SU-DHL-6 (cell line): ENCODE measurements at regions not wholly inside any gene's neighbourhood (a gene's known extent, or its start where the extent isn't known, plus 50 kb on each side); places are given as distances from the start of the nearest gene placed in this dataset.

Experiments
- CTCF ChIP-seq: fragments of 200-600 bp; sonication (generic); IDR thresholded peaks from one replicate; pipeline ENCODE4 v1.5.1; 2017; ENCODE audit warnings: antibody characterized with exemption, mild to moderate bottlenecking, low read length, moderate library complexity; ENCODE audit not compliant: insufficient read depth, poor library complexity, severe bottlenecking
- EZH2phosphoT487 ChIP-seq: fragments of 200-600 bp; sonication (generic), shearing (Covaris generic); conservative IDR thresholded peaks from 2 replicates; pipeline ENCODE4 v1.6.1; 2018; ENCODE audit warnings: mild to moderate bottlenecking, antibody characterized with exemption, low read length, moderate library complexity, mixed read lengths

- TF ChIP-seq CTCF (no peak), EZH2phosphoT487 (no peak)
These were observed 268.6 kb downstream of the SEC23IP start for GRCh38 chr10:120161111-120161510.
